Renal cortical epithelial cell (primary cell): ENCODE measurements at regions not wholly inside any gene's neighbourhood (a gene's known extent, or its start where the extent isn't known, plus 50 kb on each side); places are given as distances from the start of the nearest gene placed in this dataset.

Experiments used
- DNase-seq: peaks from one replicate; pipeline ENCODE4 v3.0.0-alpha.2; 2011; ENCODE audit warnings: low read depth

DNA sequence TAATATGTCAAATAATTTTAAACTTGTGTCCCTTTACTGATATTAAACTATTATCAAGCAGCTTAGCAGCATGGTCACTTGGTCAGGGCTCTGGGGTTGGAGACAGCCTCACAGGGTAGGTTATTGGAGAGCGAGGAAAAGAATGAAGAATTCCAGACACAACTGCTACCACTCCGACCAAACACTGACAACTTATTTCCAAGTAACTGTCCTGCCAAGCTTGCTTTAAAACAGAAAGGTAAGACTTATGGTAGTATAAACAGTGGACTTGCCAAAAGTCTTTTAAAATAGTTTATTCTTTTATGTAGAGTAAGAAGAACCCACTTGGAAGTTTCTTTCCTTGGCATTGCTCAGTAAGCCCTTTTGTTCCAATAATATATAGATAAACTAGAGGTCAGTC lies 364.1 kb downstream of the DEPDC1B start:
- no peak for DNase-seq

DNA sequence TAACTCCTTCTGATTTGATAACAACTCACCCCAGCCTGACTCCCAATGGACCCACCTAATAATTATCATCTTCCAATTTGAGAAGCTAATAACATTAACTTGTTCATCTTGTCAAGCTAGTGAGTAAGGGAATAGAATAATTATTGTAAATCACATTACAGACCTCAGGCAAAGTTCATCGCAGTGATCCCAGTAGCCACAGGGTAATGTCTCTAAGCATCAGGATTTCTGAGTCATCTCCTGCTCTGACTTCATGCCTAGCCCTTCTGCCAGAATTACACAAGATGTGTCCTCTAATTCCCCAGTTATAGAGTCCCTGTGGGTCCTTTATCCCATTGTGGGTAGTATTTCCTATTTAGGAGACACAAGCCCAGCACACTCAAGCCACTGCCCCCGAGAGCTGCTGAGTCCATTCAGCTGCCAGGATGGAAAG lies 365.7 kb downstream of the DEPDC1B start:
- peak; percentile 82 for DNase-seq

DNA sequence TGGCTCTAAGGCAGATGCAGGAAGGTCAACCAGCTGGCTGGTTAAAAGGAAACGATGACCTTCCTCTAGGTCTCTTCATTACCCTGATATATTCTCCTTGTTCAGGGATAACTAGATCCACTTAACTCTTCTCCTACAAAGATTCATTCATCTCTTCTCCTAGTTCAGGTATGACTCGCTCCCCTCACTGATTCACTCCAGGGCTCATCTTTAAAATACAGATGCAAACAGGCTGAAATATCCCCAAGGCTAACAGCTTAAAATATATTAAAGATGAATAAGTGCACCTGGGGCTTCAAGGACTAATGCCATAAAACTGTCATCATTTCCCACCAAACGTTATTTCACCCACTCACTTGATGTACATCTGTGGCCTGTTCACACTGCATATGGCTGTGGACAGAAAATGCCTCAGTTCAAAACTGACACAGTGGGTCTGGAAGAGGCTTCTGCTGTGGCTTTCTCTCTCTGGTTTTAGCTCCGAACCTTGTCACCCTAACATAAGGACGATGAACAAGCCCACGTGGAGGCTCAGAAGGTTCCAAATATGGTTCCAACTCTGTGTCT lies 366.9 kb downstream of the DEPDC1B start:
- no peak for DNase-seq

DNA sequence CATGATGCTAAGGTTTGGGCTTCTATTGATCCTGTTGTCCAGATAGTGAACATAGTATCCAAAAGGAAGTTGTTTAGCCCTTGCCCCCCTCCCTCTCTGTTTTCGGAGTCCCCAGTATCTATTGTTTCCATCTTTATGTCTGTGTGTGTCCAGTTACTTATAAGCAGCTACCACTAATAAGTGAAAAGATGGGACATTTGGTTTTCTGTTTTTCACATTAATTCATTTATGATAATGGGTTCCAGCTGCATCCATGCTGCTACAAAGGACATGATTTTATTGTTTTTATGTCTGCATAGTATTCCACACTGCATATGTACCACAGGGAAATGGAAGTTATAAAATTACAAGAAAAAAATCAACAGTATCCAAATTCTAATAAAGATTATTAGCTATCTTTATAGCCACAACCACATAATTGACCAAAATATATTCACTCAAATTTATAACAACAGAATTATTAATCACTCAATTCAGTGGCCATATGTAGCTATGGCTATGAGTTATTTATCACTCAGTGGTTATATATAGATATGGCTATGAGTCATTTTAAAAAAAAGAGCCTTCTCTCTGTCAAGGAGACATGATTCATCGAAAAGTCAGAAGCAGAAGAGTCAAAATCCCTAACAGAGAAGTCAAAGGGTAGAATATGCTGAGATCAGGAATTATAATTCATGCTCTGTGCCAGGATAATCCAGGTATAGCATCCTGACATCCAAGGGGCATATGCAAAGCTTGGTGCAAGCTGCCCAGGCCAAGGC lies 367.5 kb downstream of the DEPDC1B start:
- peak; percentile 31 for DNase-seq

DNA sequence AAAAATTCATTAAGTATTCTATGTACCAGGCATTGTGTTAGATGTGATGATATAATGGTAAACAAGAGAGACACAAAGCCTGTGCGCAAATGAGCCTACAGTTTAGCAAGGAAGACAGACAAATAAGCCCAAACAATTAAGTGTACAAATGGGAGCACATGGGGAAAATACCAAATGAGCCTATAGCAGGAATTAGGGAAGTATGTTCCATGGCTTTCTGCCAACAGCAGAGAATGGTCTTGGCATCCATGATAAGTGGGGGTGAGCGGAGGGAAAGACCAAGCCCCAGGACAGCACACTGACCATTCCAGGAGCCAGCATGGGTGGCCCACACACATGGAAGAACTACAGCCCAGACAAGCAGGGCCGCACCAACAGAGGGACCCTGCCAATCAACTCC lies 369.7 kb downstream of the DEPDC1B start:
- DNase-seq, result no peak

- no peak for DNase-seq
These were observed 374.1 kb downstream of the DEPDC1B start for GRCh38 chr5:60325870-60326269.

- no peak for DNase-seq
These were observed 376.4 kb downstream of the DEPDC1B start for GRCh38 chr5:60323596-60323995.

GRCh38 chr5:60312098-60312497 lies 387.9 kb downstream of the DEPDC1B start:
- DNase-seq, result no peak

DNA sequence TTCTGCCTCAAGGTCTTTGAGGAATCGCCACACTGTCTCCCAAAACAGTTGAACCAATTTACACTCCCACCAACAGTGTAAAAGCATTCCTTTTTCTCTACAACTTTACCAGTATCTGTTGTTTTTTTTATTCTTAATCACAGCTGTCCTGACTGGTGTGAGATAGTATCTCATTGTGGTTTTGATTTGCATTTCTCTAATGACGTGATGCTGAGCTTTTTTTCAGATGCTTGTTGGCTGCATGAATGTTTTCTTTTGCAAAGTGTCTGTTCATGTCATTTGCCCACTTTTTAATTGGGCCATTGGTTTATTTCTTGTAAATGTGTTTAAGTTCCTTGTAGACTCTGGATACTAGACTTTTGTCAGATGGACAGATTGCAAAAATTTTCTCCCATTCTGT lies 400.0 kb downstream of the DEPDC1B start:
- no peak for DNase-seq

- DNase-seq, result no peak
These were observed 402.3 kb downstream of the DEPDC1B start for GRCh38 chr5:60297658-60298057.

GRCh38 chr5:60295423-60295822 lies 401.9 kb upstream of the PDE4D start:
- peak; percentile 32 for DNase-seq

DNA sequence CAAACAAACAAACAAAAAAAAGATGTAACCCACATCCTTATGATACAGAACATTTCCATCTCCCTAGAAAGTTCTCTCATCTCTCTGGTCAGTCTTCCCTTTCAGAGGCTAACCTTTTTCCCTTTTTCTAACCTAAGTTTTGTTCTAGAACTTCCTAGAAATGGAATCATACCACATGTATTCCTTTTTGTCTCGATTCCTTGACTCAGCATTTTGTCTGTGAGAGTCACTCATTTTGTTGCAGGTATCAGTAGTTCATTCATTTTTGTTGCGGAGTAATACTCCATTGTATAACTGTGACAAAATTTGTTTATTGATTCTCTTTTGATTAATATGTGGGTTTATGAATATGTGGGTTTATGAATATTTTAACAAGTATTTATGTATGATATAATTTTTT lies 400.0 kb upstream of the PDE4D start:
- DNase-seq, result no peak

GRCh38 chr5:60287174-60287771 lies 393.7 kb upstream of the PDE4D start:
- peak; percentile 57 for DNase-seq

DNA sequence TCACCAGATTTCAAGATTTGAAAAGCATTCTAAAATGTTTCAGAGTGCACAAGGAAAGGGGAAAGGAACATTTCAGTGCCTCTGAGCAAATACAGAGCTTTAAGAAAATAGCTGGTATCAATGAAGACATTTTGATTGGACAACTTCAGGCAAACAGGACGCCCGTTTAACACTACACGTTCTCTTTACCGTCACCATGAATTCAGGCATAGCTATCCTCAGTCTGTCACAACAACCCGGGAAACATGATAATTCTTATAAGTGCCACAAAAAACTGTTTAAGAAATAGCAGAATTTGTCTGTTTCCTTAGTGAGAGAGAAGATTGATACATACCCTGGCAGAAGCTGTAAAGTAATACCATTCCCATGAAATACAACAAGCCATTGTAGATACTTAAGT lies 392.4 kb upstream of the PDE4D start:
- no peak for DNase-seq

- DNase-seq, result no peak
These were observed 387.4 kb upstream of the PDE4D start for GRCh38 chr5:60280943-60281342.

DNA sequence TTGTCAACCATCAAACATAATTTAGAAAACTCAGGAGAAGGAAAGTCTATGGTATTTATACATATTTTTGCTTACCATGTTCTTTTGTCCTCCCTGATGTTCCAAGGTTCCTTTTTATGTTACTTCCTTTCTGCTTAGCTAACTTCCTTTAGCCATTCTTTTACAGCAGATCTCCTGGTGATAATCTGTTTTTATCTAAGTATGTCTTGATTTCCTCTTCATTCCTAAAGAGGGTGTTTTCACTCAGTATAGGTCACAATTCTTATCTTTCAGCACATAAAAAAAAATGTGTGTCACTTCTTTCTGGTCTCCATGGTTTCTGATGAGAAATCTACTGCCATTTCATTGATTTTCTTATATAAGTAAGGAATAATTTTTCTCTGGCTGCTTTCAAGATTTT lies 384.4 kb upstream of the PDE4D start:
- no peak for DNase-seq

GRCh38 chr5:60274747-60275146 lies 381.2 kb upstream of the PDE4D start:
- DNase-seq, result no peak

- DNase-seq, result no peak
These were observed 378.0 kb upstream of the PDE4D start for GRCh38 chr5:60271517-60271916.

- DNase-seq, result no peak
These were observed 374.4 kb upstream of the PDE4D start for GRCh38 chr5:60267907-60268306.

GRCh38 chr5:60263346-60263745 lies 369.8 kb upstream of the PDE4D start:
- no peak for DNase-seq

DNA sequence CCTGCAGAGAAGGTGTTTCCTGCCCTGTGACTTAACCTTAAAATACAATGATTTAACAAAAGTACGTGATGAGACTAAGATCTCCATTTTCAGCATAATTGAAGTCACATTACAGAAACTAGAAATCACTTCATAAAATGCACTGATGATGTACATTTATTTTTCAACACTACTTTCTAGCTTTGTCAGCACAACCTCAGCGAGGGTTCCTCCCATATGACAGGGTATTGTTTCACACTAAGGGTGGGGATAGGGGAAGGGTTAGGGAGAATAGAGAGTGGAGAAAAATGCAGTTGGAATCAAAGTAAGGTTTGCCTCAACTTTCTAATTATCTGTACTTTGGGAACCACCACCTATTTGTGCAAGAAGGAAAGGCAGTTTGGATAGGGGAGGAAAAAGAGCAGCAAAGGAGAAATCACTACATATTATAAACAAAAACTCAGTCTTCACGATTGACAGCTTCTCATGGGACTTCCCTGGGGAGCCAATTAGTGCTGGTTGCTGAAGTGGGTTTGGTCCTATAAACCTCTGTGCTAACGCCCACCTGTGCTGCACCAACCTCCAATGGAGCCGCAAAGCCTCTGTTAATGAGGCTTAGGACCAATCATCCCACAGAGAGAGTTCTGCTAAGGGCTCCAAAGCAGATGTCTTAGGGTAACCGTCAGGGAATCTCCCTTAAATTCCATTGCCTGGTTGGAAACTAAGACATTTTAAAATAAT lies 369.2 kb upstream of the PDE4D start:
- no peak for DNase-seq

DNA sequence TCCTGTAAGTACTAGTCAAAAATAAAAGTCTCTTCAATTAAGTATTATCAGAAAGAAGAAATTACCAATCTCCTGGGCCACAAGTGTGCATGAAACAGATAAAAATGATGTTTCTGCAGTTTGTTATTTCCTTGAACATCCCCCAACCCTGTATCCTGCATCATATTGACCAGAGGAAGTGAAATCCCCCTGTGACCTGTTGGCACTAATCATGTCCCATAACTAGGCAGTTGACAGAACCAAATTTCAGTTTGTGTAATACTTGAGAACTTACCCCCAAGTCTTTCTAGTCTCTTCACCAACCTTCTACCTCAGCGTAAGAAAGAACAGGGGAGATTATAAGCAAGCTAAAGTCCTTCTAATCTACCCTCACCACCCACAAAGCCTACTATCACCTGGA lies 368.2 kb upstream of the PDE4D start:
- DNase-seq, result no peak

GRCh38 chr5:60260658-60261057 lies 367.1 kb upstream of the PDE4D start:
- DNase-seq, result no peak
